ENCODE measurements at regions not wholly inside any gene's neighbourhood (a gene's known extent, or its start where the extent isn't known, plus 50 kb on each side); places are given as distances from the start of the nearest gene placed in this dataset.

DNA sequence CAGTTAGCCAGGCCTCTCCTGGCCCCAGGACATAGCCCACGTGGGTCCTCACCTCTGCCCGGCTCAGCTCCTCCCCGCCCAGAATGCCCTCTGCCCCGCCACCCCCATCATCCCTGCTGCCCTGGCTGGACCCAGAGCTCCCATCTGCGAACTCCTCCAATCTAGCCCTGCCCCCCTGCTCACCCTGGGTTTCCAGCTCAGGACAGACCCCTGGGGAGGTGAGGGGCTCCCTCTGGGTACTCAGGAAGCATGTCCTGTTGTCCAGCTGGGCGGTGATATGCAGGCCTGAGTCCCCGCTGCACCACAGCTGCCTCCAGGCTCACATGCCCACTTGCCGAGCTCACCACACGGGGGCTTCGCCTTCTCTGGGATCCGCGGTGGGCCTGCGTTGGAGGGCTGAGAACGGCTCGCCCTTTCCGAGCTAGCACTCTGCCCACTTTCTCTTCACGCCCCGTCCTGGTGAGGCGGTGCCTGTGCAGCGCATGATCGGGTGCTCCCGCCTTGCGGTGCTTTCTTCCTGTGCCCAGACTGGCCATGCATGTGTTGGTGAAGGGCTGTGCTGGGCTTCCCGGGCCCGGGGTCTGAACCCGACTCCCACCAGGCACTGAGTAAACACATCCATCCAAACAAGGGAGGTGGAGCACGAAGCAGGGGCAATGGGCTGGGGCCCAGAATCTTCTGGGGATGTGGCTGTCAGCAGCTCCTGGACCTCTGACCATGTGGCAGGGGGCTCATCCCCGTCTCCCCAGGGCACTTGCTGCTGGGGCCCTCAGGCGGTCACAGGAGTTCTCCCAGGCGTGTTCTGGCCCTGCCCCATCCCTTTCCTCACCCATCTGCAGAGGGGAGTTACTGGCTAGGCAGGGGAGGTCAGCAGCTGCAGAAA is 74.3 kb downstream of the RGS12 start:
- TF ChIP-seq USF1 (IDR thresholded peaks at IDR 0.05) = no peak
- TF ChIP-seq, protein P1, sequence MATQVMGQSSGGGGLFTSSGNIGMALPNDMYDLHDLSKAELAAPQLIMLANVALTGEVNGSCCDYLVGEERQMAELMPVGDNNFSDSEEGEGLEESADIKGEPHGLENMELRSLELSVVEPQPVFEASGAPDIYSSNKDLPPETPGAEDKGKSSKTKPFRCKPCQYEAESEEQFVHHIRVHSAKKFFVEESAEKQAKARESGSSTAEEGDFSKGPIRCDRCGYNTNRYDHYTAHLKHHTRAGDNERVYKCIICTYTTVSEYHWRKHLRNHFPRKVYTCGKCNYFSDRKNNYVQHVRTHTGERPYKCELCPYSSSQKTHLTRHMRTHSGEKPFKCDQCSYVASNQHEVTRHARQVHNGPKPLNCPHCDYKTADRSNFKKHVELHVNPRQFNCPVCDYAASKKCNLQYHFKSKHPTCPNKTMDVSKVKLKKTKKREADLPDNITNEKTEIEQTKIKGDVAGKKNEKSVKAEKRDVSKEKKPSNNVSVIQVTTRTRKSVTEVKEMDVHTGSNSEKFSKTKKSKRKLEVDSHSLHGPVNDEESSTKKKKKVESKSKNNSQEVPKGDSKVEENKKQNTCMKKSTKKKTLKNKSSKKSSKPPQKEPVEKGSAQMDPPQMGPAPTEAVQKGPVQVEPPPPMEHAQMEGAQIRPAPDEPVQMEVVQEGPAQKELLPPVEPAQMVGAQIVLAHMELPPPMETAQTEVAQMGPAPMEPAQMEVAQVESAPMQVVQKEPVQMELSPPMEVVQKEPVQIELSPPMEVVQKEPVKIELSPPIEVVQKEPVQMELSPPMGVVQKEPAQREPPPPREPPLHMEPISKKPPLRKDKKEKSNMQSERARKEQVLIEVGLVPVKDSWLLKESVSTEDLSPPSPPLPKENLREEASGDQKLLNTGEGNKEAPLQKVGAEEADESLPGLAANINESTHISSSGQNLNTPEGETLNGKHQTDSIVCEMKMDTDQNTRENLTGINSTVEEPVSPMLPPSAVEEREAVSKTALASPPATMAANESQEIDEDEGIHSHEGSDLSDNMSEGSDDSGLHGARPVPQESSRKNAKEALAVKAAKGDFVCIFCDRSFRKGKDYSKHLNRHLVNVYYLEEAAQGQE (IDR thresholded peaks at IDR 0.05; ENCODE audit: low read depth) = no peak
- no peak for TF ChIP-seq CREB1 (IDR thresholded peaks at IDR 0.05; ENCODE audit: low read depth)
- TF ChIP-seq, protein P2, sequence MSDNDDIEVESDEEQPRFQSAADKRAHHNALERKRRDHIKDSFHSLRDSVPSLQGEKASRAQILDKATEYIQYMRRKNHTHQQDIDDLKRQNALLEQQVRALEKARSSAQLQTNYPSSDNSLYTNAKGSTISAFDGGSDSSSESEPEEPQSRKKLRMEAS (IDR thresholded peaks at IDR 0.05) = no peak
- no peak for TF ChIP-seq TAF1 (IDR thresholded peaks at IDR 0.05; ENCODE audit: low read depth)
- TF ChIP-seq CEBPB (IDR thresholded peaks at IDR 0.05) = no peak
- TF ChIP-seq NFIC (IDR thresholded peaks at IDR 0.05) = no peak
- TF ChIP-seq TCF12 (IDR thresholded peaks at IDR 0.05; ENCODE audit: low read depth) = no peak
- no peak for TF ChIP-seq TEAD4 (IDR thresholded peaks at IDR 0.05)
- TF ChIP-seq FOXM1 (IDR thresholded peaks at IDR 0.05; ENCODE audit: borderline replicate concordance, low read depth) = no peak
- TF ChIP-seq EGR1 (IDR thresholded peaks at IDR 0.05) = no peak
- TF ChIP-seq ZBTB7A (IDR thresholded peaks at IDR 0.05; ENCODE audit: low read depth) = no peak
- no peak for TF ChIP-seq EP300 (IDR thresholded peaks at IDR 0.05; ENCODE audit: borderline replicate concordance)
- no peak for TF ChIP-seq RAD21 (IDR thresholded peaks at IDR 0.05; ENCODE audit: low read depth)
- no peak for TF ChIP-seq YY1 (IDR thresholded peaks at IDR 0.05; ENCODE audit: low read depth)

DNA sequence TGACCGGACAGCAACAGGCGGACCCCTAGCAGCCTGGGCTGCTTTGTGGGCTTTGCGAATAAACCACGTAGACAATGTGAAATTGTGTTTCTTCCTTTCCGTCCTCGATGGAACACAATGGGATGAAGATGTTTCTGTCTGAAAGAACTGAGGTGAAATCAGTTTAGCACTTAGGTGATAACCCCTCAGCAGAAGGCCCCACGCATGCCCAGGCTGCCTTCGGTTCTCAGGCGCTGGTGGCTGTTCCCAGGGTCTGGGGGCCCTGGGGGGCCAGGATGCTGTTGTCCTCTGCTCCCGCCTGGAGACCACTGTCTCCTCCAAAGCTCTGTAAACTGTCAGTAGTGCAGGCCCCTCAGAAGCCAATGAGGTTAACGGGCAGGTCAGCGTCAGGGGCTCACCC is 73.9 kb upstream of the HGFAC start:
- TF ChIP-seq TAF1 (IDR thresholded peaks at IDR 0.05; ENCODE audit: low read depth) (no peak), RAD21 (IDR thresholded peaks at IDR 0.05; ENCODE audit: low read depth) (no peak), EGR1 (IDR thresholded peaks at IDR 0.05) (no peak), TCF12 (IDR thresholded peaks at IDR 0.05; ENCODE audit: low read depth) (no peak), NFIC (IDR thresholded peaks at IDR 0.05) (no peak), CREB1 (IDR thresholded peaks at IDR 0.05; ENCODE audit: low read depth) (no peak), TEAD4 (IDR thresholded peaks at IDR 0.05) (no peak), ZBTB7A (IDR thresholded peaks at IDR 0.05; ENCODE audit: low read depth) (no peak), FOXM1 (IDR thresholded peaks at IDR 0.05; ENCODE audit: borderline replicate concordance, low read depth) (no peak), YY1 (IDR thresholded peaks at IDR 0.05; ENCODE audit: low read depth) (no peak), EP300 (IDR thresholded peaks at IDR 0.05; ENCODE audit: borderline replicate concordance) (no peak)
- TF ChIP-seq, protein P2 (IDR thresholded peaks at IDR 0.05) = no peak

- TF ChIP-seq RAD21 (IDR thresholded peaks at IDR 0.05; ENCODE audit: low read depth) (no peak), TEAD4 (IDR thresholded peaks at IDR 0.05) (no peak), FOXM1 (IDR thresholded peaks at IDR 0.05; ENCODE audit: borderline replicate concordance, low read depth) (no peak), YY1 (IDR thresholded peaks at IDR 0.05; ENCODE audit: low read depth) (no peak), TAF1 (IDR thresholded peaks at IDR 0.05; ENCODE audit: low read depth) (no peak), USF1 (IDR thresholded peaks at IDR 0.05) (no peak), NFIC (IDR thresholded peaks at IDR 0.05) (no peak), EGR1 (IDR thresholded peaks at IDR 0.05) (no peak), CEBPB (IDR thresholded peaks at IDR 0.05) (no peak), CREB1 (IDR thresholded peaks at IDR 0.05; ENCODE audit: low read depth) (no peak), TCF12 (IDR thresholded peaks at IDR 0.05; ENCODE audit: low read depth) (no peak)
- TF ChIP-seq, protein P1 (IDR thresholded peaks at IDR 0.05; ENCODE audit: low read depth) = no peak
Observed at GRCh38 chr4:3368334-3368733, 73.4 kb upstream of the HGFAC start.

DNA sequence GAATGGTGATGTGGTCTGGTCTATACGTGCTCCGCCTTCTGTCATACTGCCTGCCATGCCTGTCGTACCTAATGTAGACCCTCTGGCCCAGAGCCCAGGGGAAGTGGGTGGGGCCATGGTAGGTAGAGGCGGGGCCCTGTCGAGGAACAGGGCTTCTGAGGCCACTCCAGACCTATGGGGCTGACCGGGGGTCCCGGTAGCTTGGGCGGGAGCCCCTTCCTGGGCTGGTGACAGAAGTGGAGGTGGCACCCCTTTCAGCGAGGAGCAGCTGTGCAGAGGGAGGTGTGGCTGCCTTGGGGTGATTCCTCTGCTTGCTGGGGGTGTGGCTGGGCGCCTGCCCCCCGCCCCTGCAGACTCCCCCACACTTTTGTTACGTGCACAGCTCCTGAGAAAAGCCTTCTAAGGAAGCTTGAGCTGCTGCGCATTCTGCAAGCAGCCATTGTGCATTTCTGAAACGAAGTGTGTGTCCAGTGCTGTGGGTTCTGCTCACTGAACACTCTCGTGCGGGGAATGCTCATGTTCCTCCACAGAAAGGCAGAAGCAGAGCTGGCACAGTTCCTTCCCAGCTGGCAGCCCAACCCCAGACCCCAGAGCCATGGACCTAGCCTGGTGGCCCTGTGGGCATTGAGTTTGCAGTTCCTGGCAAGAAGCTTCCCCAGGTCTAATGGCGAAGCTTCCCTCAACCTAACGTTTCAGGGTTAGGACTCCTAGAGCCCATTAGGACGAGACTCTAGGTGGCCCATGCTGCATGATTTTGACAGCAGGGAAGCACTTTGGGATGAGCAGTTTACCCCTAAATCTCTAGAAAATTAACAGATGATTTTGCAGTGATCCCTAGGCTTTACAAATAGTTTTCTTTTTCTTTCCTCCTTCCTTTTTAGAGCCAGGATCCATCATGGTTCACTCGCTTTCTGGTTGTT is 72.7 kb upstream of the HGFAC start:
- TF ChIP-seq FOXM1 (IDR thresholded peaks at IDR 0.05; ENCODE audit: borderline replicate concordance, low read depth) (no peak), NFIC (IDR thresholded peaks at IDR 0.05) (no peak), CEBPB (IDR thresholded peaks at IDR 0.05) (no peak), TAF1 (IDR thresholded peaks at IDR 0.05; ENCODE audit: low read depth) (no peak), TEAD4 (IDR thresholded peaks at IDR 0.05) (no peak), RAD21 (IDR thresholded peaks at IDR 0.05; ENCODE audit: low read depth) (no peak), CREB1 (IDR thresholded peaks at IDR 0.05; ENCODE audit: low read depth) (no peak), EP300 (IDR thresholded peaks at IDR 0.05; ENCODE audit: borderline replicate concordance) (no peak), TCF12 (IDR thresholded peaks at IDR 0.05; ENCODE audit: low read depth) (no peak), EGR1 (IDR thresholded peaks at IDR 0.05) (no peak), ZBTB7A (IDR thresholded peaks at IDR 0.05; ENCODE audit: low read depth) (no peak), YY1 (IDR thresholded peaks at IDR 0.05; ENCODE audit: low read depth) (no peak), USF1 (IDR thresholded peaks at IDR 0.05) (no peak)
- TF ChIP-seq, protein P2 (IDR thresholded peaks at IDR 0.05) = no peak

All from Ishikawa (cell line).